ENCODE measurements at regions not wholly inside any gene's neighbourhood (a gene's known extent, or its start where the extent isn't known, plus 50 kb on each side); places are given as distances from the start of the nearest gene placed in this dataset.

DNA sequence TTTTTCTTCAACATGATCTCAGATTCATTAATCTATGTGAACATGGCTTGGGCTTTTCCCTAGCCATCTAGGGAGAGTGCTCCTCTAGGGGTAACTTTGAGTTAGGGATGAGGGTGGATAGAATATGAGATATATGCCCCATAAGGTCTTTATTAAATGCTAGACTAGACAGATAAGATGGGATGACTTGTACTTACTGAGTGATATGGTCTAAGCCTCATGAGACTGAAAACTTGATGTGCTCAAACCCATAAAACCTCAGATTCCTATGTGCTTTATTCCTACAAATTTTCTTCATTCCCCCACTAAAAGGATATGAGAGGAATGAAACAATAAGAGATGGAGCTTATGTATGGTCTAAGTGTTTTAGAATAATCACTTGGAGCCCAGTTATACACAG lies 386.6 kb downstream of the YTHDC2 start:
- Mint-ChIP-seq H3K27ac (no peak overlapping the region), H3K27me3 (ENCODE audit: insufficient read depth, low read depth, poor library complexity) (peaks cover 1% of the 10 kb centered on the region), H3K36me3 (ENCODE audit: low read depth) (no peaks in the 10 kb centered on the region), H3K4me3 (no peak overlapping the region), H3K9me3 (no peaks in the 10 kb centered on the region), H3K4me1 (no peaks in the 10 kb centered on the region; the same call in 1 of the 3 replicates)
- Histone ChIP-seq H3K9me2 (ENCODE audit: insufficient read depth) (0 out of 2 replicates have a peak, but pooled peaks cover 3% of the 10 kb centered on the region), H3K4me2 (no peak overlapping the region), H2AFZ (no peak overlapping the region), H3K4me3 (no peak overlapping the region), H3K27ac (ENCODE audit: low read depth) (no peak overlapping the region), H4K20me1 (replicated peaks; ENCODE audit: insufficient read depth) (no peaks in the 10 kb centered on the region), H3K79me2 (replicated peaks; ENCODE audit: insufficient read depth) (no peaks in the 10 kb centered on the region), H3K4me1 (ENCODE audit: insufficient read depth) (no peaks in the 10 kb centered on the region), H3K27me3 (ENCODE audit: insufficient read depth) (no peaks in the 10 kb centered on the region), H3K36me3 (ENCODE audit: insufficient read depth) (no peaks in the 10 kb centered on the region), H3F3A (replicated peaks; ENCODE audit: low read depth) (no peaks in the 10 kb centered on the region)
- TF ChIP-seq, protein P1, sequence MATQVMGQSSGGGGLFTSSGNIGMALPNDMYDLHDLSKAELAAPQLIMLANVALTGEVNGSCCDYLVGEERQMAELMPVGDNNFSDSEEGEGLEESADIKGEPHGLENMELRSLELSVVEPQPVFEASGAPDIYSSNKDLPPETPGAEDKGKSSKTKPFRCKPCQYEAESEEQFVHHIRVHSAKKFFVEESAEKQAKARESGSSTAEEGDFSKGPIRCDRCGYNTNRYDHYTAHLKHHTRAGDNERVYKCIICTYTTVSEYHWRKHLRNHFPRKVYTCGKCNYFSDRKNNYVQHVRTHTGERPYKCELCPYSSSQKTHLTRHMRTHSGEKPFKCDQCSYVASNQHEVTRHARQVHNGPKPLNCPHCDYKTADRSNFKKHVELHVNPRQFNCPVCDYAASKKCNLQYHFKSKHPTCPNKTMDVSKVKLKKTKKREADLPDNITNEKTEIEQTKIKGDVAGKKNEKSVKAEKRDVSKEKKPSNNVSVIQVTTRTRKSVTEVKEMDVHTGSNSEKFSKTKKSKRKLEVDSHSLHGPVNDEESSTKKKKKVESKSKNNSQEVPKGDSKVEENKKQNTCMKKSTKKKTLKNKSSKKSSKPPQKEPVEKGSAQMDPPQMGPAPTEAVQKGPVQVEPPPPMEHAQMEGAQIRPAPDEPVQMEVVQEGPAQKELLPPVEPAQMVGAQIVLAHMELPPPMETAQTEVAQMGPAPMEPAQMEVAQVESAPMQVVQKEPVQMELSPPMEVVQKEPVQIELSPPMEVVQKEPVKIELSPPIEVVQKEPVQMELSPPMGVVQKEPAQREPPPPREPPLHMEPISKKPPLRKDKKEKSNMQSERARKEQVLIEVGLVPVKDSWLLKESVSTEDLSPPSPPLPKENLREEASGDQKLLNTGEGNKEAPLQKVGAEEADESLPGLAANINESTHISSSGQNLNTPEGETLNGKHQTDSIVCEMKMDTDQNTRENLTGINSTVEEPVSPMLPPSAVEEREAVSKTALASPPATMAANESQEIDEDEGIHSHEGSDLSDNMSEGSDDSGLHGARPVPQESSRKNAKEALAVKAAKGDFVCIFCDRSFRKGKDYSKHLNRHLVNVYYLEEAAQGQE (IDR thresholded peaks at IDR 0.05; ENCODE audit: unreplicated experiment) = no peak
- TF ChIP-seq EZH2phosphoT487 (IDR thresholded peaks at IDR 0.05; ENCODE audit: unreplicated experiment) (no peak), NANOG (IDR thresholded peaks at IDR 0.05; ENCODE audit: borderline replicate concordance) (no peak), JUNB (IDR thresholded peaks at IDR 0.05; ENCODE audit: unreplicated experiment) (no peak), EZH2 (IDR thresholded peaks at IDR 0.05; ENCODE audit: low read depth, unreplicated experiment) (no peak), ZNF331 (CRISPR knock-in tag; IDR thresholded peaks at IDR 0.05; ENCODE audit: low read depth) (no peak), POLR2AphosphoS5 (IDR thresholded peaks at IDR 0.05; ENCODE audit: low read depth) (no peak), STAT1 (IDR thresholded peaks at IDR 0.05; ENCODE audit: unreplicated experiment) (no peak), ZNF114 (CRISPR knock-in tag; IDR thresholded peaks at IDR 0.05) (no peak)
- TF ChIP-seq, protein P2, sequence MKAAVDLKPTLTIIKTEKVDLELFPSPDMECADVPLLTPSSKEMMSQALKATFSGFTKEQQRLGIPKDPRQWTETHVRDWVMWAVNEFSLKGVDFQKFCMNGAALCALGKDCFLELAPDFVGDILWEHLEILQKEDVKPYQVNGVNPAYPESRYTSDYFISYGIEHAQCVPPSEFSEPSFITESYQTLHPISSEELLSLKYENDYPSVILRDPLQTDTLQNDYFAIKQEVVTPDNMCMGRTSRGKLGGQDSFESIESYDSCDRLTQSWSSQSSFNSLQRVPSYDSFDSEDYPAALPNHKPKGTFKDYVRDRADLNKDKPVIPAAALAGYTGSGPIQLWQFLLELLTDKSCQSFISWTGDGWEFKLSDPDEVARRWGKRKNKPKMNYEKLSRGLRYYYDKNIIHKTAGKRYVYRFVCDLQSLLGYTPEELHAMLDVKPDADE (IDR thresholded peaks at IDR 0.05) = no peak
- ATAC-seq = no peak
- DNase-seq (ENCODE audit: low spot score) = no peak

DNA sequence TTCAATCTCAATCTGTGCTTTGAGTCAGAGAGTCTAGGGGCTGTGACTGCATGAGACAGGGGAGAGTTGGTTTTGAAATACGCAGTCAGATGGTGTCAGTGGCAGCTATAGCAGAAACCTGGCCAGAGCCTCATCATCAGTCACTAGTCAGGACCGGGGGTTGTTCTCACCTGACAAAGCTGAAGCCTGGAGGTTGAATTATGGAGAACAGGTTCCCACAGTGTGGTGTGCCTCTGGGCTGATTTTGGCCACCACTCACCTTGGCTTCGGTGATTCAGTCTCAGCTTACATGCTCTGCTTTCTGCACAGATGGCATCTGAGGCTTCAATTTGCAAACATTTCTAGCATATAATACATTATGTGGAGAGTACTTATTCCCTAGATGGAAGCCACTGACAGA lies 387.3 kb downstream of the YTHDC2 start:
- no peaks in the 10 kb centered on the region for H3K36me3 ChIP-seq (ENCODE audit: insufficient read depth)
- no peaks in the 10 kb centered on the region for H3K36me3 Mint-ChIP-seq (ENCODE audit: low read depth)
- H3K79me2 ChIP-seq (replicated peaks; ENCODE audit: insufficient read depth) = no peaks in the 10 kb centered on the region
- no peak overlapping the region for H3K27ac Mint-ChIP-seq
- H3K4me1 ChIP-seq (ENCODE audit: insufficient read depth) = no peaks in the 10 kb centered on the region
- H3K4me3 ChIP-seq = no peak overlapping the region
- no peak overlapping the region for H3K4me2 ChIP-seq
- DNase-seq (ENCODE audit: low spot score) (no peak), ATAC-seq (no peak)
- H3K27ac ChIP-seq (ENCODE audit: low read depth) = no peak overlapping the region
- H3K4me3 Mint-ChIP-seq = no peak overlapping the region
- TF ChIP-seq, protein P1 (IDR thresholded peaks at IDR 0.05; ENCODE audit: unreplicated experiment) = no peak
- TF ChIP-seq ZNF331 (CRISPR knock-in tag; IDR thresholded peaks at IDR 0.05; ENCODE audit: low read depth) = no peak
- TF ChIP-seq CREB1 (CRISPR knock-in tag; IDR thresholded peaks at IDR 0.05; ENCODE audit: low read depth) = no peak
- no peak for TF ChIP-seq EZH2 (IDR thresholded peaks at IDR 0.05; ENCODE audit: low read depth, unreplicated experiment)
- H3F3A ChIP-seq (replicated peaks; ENCODE audit: low read depth) = no peaks in the 10 kb centered on the region
- no peaks in the 10 kb centered on the region for H4K20me1 ChIP-seq (replicated peaks; ENCODE audit: insufficient read depth)
- no peaks in the 10 kb centered on the region for H3K4me1 Mint-ChIP-seq
- peaks cover 1% of the 10 kb centered on the region for H3K27me3 Mint-ChIP-seq (ENCODE audit: insufficient read depth, low read depth, poor library complexity)
- H2AFZ ChIP-seq = no peak overlapping the region
- H3K27me3 ChIP-seq (ENCODE audit: insufficient read depth) = no peaks in the 10 kb centered on the region
- no peaks in the 10 kb centered on the region for H3K9me3 Mint-ChIP-seq
- H3K9me2 ChIP-seq (ENCODE audit: insufficient read depth) = 0 out of 2 replicates have a peak, but pooled peaks cover 3% of the 10 kb centered on the region
